Karpas-422 (cell line): ENCODE measurements at regions not wholly inside any gene's neighbourhood (a gene's known extent, or its start where the extent isn't known, plus 50 kb on each side); places are given as distances from the start of the nearest gene placed in this dataset.

Experiments
- DNase-seq: peaks from one replicate; pipeline ENCODE4 v3.0.0-alpha.2; 2015
- H2AFZ ChIP-seq: fragments of 200-600 bp; sonication (generic); 2 replicates; pipeline ENCODE4 v1.6.1; 2014; ENCODE audit warnings: antibody characterized with exemption, low read length, mixed read lengths
- H3K27ac ChIP-seq: fragments of 200-600 bp; sonication (generic); 2 replicates; pipeline ENCODE4 v1.5.1; 2014; ENCODE audit warnings: mild to moderate bottlenecking, low read length, moderate library complexity
- H3K27me3 ChIP-seq: fragments of 200-600 bp; sonication (generic); 2 replicates; pipeline ENCODE4 v1.6.1; 2014; ENCODE audit warnings: low read length, mixed read lengths
- H3K36me3 ChIP-seq: fragments of 200-600 bp; sonication (generic); 2 replicates; pipeline ENCODE4 v1.6.1; 2014; ENCODE audit warnings: low read length, mixed read lengths; ENCODE audit not compliant: insufficient read depth
- H3K4me1 ChIP-seq: fragments of 200-600 bp; sonication (generic); 2 replicates; pipeline ENCODE4 v1.6.1; 2014; ENCODE audit warnings: mild to moderate bottlenecking, low read length, mixed read lengths
- H3K4me2 ChIP-seq: fragments of 200-600 bp; sonication (generic); 2 replicates; pipeline ENCODE4 v1.6.1; 2014; ENCODE audit warnings: low read length, low read depth, mild to moderate bottlenecking; ENCODE audit not compliant: poor library complexity, severe bottlenecking
- H3K4me3 ChIP-seq: fragments of 200-600 bp; sonication (generic); 2 replicates; pipeline ENCODE4 v1.5.1; 2014; ENCODE audit warnings: mild to moderate bottlenecking, antibody characterized with exemption, low read length, mixed read lengths
- H3K79me2 ChIP-seq: fragments of 200-600 bp; sonication (generic); 2 replicates; pipeline ENCODE4 v1.6.1; 2014; ENCODE audit warnings: mild to moderate bottlenecking, low read length, mixed read lengths
- H3K9ac ChIP-seq: fragments of 200-600 bp; sonication (generic); 2 replicates; pipeline ENCODE4 v1.6.0; 2014; ENCODE audit warnings: low read length
- H3K9me2 ChIP-seq: fragments of 200-600 bp; sonication (generic), shearing (Covaris generic); replicated peaks from 2 replicates; pipeline ENCODE4 v1.6.0; 2014; ENCODE audit warnings: mild to moderate bottlenecking, low read length, moderate library complexity; ENCODE audit not compliant: insufficient read depth
- H3K9me3 ChIP-seq: fragments of 300-700, 200-600 bp; sonication (generic); 2 replicates; pipeline ENCODE4 v1.6.1; 2014; ENCODE audit warnings: low read length, mixed read lengths
- H4K20me1 ChIP-seq: fragments of 200-600 bp; sonication (generic); 2 replicates; pipeline ENCODE4 v1.6.1; 2014; ENCODE audit warnings: mild to moderate bottlenecking, antibody characterized with exemption, low read length, low read depth; ENCODE audit not compliant: insufficient read depth

DNA sequence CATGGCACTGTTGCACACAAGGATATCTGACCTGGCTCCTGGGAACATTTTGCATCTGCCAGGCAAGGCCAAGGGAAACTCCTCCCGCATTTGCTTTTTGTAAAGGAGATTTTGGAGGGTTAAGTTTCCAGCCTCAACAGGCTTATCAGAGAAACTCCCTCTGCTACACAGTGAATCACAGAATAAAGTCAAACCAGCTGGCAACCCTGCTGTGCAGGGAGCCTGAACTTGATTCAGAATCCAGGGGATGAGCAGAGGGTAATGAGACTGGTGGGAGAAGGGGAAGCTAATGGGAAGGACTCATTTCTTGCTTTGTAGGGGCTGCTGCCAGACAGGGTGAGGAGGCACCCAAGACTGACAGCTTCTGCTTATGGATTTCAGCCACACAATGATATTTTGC, 185.3 kb upstream of the ISX start:
- H3K9ac ChIP-seq = no peak overlapping the region
- no peak overlapping the region for H2AFZ ChIP-seq
- H3K4me2 ChIP-seq = no peak overlapping the region
- H3K4me1 ChIP-seq = no peaks in the 10 kb centered on the region
- no peak overlapping the region for H3K27ac ChIP-seq
- no peaks in the 10 kb centered on the region for H3K9me2 ChIP-seq
- H3K36me3 ChIP-seq = no peaks in the 10 kb centered on the region
- no peaks in the 10 kb centered on the region for H4K20me1 ChIP-seq
- H3K27me3 ChIP-seq = no peaks in the 10 kb centered on the region; the same call in 1 of the 2 replicates
- DNase-seq = no peak
- H3K4me3 ChIP-seq = no peak overlapping the region
- no peaks in the 10 kb centered on the region for H3K79me2 ChIP-seq
- no peaks in the 10 kb centered on the region for H3K9me3 ChIP-seq

- H3K36me3 ChIP-seq = no peaks in the 10 kb centered on the region
- no peaks in the 10 kb centered on the region for H4K20me1 ChIP-seq
- no peak overlapping the region for H2AFZ ChIP-seq
- no peak overlapping the region for H3K4me2 ChIP-seq
- H3K4me1 ChIP-seq = no peaks in the 10 kb centered on the region
- no peak overlapping the region for H3K27ac ChIP-seq
- no peaks in the 10 kb centered on the region for H3K9me2 ChIP-seq
- no peak overlapping the region for H3K4me3 ChIP-seq
- no peaks in the 10 kb centered on the region for H3K27me3 ChIP-seq
- H3K79me2 ChIP-seq = no peaks in the 10 kb centered on the region
- H3K9ac ChIP-seq = no peak overlapping the region
- no peak for DNase-seq
- H3K9me3 ChIP-seq = no peaks in the 10 kb centered on the region
These were observed 184.5 kb upstream of the ISX start for GRCh38 chr22:34881453-34881852.

DNA sequence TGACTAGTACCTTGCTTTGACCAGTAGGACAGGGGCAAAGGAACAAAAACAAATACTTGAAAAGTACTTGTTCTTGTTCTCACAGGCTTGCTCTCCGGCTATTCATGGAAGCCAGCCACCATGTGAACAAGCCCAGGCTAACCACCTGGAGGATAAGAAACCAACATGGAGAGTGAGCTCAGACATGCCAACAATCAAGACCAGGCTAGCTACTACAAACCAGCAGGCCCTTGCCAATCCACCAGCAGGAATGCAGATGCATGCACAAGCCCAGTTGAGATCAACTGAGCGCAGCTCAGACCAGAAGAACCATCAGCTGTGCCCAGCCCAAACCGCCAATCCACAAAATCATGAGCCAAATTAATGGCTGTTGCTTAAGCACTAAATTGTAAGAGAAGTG, 180.1 kb upstream of the ISX start:
- Histone ChIP-seq H3K4me2 (no peak overlapping the region), H3K79me2 (no peaks in the 10 kb centered on the region), H3K9me2 (no peaks in the 10 kb centered on the region), H3K9ac (no peak overlapping the region), H3K27ac (no peak overlapping the region), H2AFZ (no peak overlapping the region), H4K20me1 (no peaks in the 10 kb centered on the region), H3K4me1 (no peaks in the 10 kb centered on the region), H3K36me3 (no peaks in the 10 kb centered on the region), H3K4me3 (no peak overlapping the region), H3K9me3 (peaks cover 3% of the 10 kb centered on the region), H3K27me3 (no peaks in the 10 kb centered on the region)
- DNase-seq = no peak

DNA sequence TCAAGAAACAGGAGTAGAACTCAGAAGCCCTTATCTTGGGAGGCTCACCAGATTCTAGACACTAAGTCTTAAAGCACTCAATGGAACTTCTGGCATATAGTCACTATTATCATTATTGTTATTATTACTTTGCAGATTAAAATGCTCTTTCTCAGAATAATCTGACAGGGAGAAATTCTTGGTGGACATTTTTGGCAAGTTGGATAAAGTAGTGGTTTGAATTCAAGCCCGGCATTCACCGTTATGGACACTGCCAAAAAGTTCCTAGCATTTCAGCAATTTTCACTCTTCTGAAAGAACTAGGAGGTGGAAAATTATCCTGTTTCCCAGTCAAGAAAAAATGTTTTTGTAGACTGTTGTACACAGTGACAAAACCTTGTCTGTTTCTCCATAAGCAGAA, 179.6 kb upstream of the ISX start:
- H3K4me2 ChIP-seq = no peak overlapping the region
- no peaks in the 10 kb centered on the region for H3K27me3 ChIP-seq
- H3K9ac ChIP-seq = no peak overlapping the region
- H3K27ac ChIP-seq = no peak overlapping the region
- no peak overlapping the region for H3K4me3 ChIP-seq
- no peaks in the 10 kb centered on the region for H3K4me1 ChIP-seq
- H3K79me2 ChIP-seq = no peaks in the 10 kb centered on the region
- no peaks in the 10 kb centered on the region for H4K20me1 ChIP-seq
- no peaks in the 10 kb centered on the region for H3K9me2 ChIP-seq
- peaks cover 3% of the 10 kb centered on the region for H3K9me3 ChIP-seq
- no peak for DNase-seq
- H3K36me3 ChIP-seq = no peaks in the 10 kb centered on the region
- no peak overlapping the region for H2AFZ ChIP-seq

GRCh38 chr22:34886812-34887211, 179.1 kb upstream of the ISX start:
- Histone ChIP-seq H4K20me1 (no peaks in the 10 kb centered on the region), H3K9me2 (no peaks in the 10 kb centered on the region; the same call in 1 of the 2 replicates), H3K79me2 (no peaks in the 10 kb centered on the region), H3K27me3 (no peaks in the 10 kb centered on the region), H3K36me3 (no peaks in the 10 kb centered on the region), H3K4me2 (no peak overlapping the region), H3K4me3 (no peak overlapping the region), H2AFZ (no peak overlapping the region), H3K4me1 (no peaks in the 10 kb centered on the region), H3K9me3 (peaks cover 3% of the 10 kb centered on the region), H3K9ac (no peak overlapping the region), H3K27ac (no peak overlapping the region)
- no peak for DNase-seq

DNA sequence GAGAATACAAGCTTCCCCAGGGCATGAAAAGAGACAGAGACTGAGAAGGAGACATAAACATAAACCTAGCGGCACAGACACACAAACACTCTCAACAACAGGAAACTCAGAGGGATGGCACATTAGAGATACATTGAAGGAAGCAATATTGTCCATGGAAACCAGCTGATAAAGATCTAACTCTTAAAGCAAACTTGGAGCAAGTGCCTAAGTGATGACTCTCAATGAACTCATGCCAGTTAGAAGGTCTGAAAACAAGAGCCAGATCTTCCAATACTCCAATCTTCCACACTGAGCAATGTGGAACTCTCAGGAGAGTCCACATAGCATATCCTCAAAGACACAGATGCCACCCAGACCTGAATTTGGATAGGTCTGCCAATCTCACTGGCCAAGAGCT, 168.8 kb upstream of the ISX start:
- Histone ChIP-seq H2AFZ (no peak overlapping the region), H3K9me2 (no peaks in the 10 kb centered on the region), H3K36me3 (no peaks in the 10 kb centered on the region), H3K27ac (no peak overlapping the region), H3K9me3 (no peaks in the 10 kb centered on the region), H3K27me3 (no peaks in the 10 kb centered on the region), H3K4me2 (no peak overlapping the region), H3K9ac (no peak overlapping the region), H3K4me3 (no peak overlapping the region), H3K4me1 (no peaks in the 10 kb centered on the region), H3K79me2 (no peaks in the 10 kb centered on the region), H4K20me1 (no peaks in the 10 kb centered on the region)
- no peak for DNase-seq

- H3K9ac ChIP-seq = no peak overlapping the region
- H3K4me3 ChIP-seq = no peak overlapping the region
- no peaks in the 10 kb centered on the region for H4K20me1 ChIP-seq
- H3K79me2 ChIP-seq = no peaks in the 10 kb centered on the region
- no peaks in the 10 kb centered on the region for H3K9me2 ChIP-seq
- H3K9me3 ChIP-seq = no peaks in the 10 kb centered on the region
- H3K27ac ChIP-seq = no peak overlapping the region
- H3K36me3 ChIP-seq = no peaks in the 10 kb centered on the region
- no peak overlapping the region for H2AFZ ChIP-seq
- DNase-seq = no peak
- no peaks in the 10 kb centered on the region for H3K4me1 ChIP-seq
- H3K27me3 ChIP-seq = no peaks in the 10 kb centered on the region
- H3K4me2 ChIP-seq = no peak overlapping the region
These were observed 163.6 kb upstream of the ISX start for GRCh38 chr22:34902335-34902734.

GRCh38 chr22:34903416-34903815, 162.5 kb upstream of the ISX start:
- H4K20me1 ChIP-seq = no peaks in the 10 kb centered on the region
- H3K36me3 ChIP-seq = no peaks in the 10 kb centered on the region
- no peak overlapping the region for H3K27ac ChIP-seq
- no peaks in the 10 kb centered on the region for H3K9me3 ChIP-seq
- H3K4me3 ChIP-seq = no peak overlapping the region
- H3K9me2 ChIP-seq = no peaks in the 10 kb centered on the region
- H3K27me3 ChIP-seq = no peaks in the 10 kb centered on the region
- no peak overlapping the region for H3K9ac ChIP-seq
- no peak overlapping the region for H2AFZ ChIP-seq
- no peaks in the 10 kb centered on the region for H3K4me1 ChIP-seq
- DNase-seq = no peak
- no peaks in the 10 kb centered on the region for H3K79me2 ChIP-seq
- H3K4me2 ChIP-seq = no peak overlapping the region

- Histone ChIP-seq H3K36me3 (no peaks in the 10 kb centered on the region), H3K27ac (no peak overlapping the region), H3K9me2 (no peaks in the 10 kb centered on the region), H3K4me2 (no peak overlapping the region), H4K20me1 (no peaks in the 10 kb centered on the region), H3K4me3 (no peak overlapping the region), H3K79me2 (no peaks in the 10 kb centered on the region), H3K4me1 (no peaks in the 10 kb centered on the region), H3K9ac (no peak overlapping the region), H2AFZ (no peak overlapping the region), H3K27me3 (no peaks in the 10 kb centered on the region), H3K9me3 (no peaks in the 10 kb centered on the region)
- no peak for DNase-seq
These were observed 161.5 kb upstream of the ISX start for GRCh38 chr22:34904486-34904885.
